Lower lobe of right lung (tissue), 2 donors: ENCODE measurements at regions not wholly inside any gene's neighbourhood (a gene's known extent, or its start where the extent isn't known, plus 50 kb on each side); places are given as distances from the start of the nearest gene placed in this dataset.

Source experiments
- ATAC-seq, 2 donors: fragments of 200-7000 bp; cut with Tn5 transposase; one replicate each; pipeline ENCODE4 v1.9.1; 2020 to 2022; ENCODE audit warnings: mild to moderate bottlenecking in 2 of 2, moderate library complexity in 2 of 2
- DNase-seq: peaks from one replicate; pipeline ENCODE4 v3.0.0-alpha.2; 2020
- H3K27ac ChIP-seq: fragments of 200-600 bp; one replicate; pipeline ENCODE4 v1.8.0; 2022
- H3K27me3 ChIP-seq: fragments of 200-600 bp; one replicate; pipeline ENCODE4 v1.8.0; 2022; ENCODE audit warnings: low read depth
- H3K36me3 ChIP-seq: fragments of 200-600 bp; one replicate; pipeline ENCODE4 v1.8.0; 2022; ENCODE audit warnings: mild to moderate bottlenecking
- H3K4me1 ChIP-seq: fragments of 200-600 bp; one replicate; pipeline ENCODE4 v1.8.0; 2022
- H3K4me3 ChIP-seq: fragments of 200-600 bp; one replicate; pipeline ENCODE4 v1.8.0; 2022; ENCODE audit warnings: mild to moderate bottlenecking
- H3K9me3 ChIP-seq: fragments of 200-600 bp; one replicate; pipeline ENCODE4 v1.8.0; 2022
- CTCF ChIP-seq: fragments of 200-600 bp; IDR thresholded peaks from one replicate; pipeline ENCODE4 v1.8.0; 2022; ENCODE audit warnings: antibody characterized with exemption, mild to moderate bottlenecking
- intact Hi-C: fragments of 100-400 bp; cut with DNase I; formaldehyde crosslinking; loops from one replicate; pipeline ENCODE4 v1.11.0; 2022
- donor health status: DM: no; HTN: yes; CAD: no; lungs with severe emphysema.

GRCh38 chr12:130101370-130101769 is 60.9 kb upstream of the FZD10 start:
- H3K4me3 ChIP-seq, result no peak overlapping the region
- DNase-seq (no peak), ATAC-seq (no peak)
- no peak overlapping the region for H3K27ac ChIP-seq
- no peaks in the 10 kb centered on the region for H3K9me3 ChIP-seq
- peaks cover 5% of the 10 kb centered on the region for H3K27me3 ChIP-seq
- no peaks in the 10 kb centered on the region for H3K36me3 ChIP-seq
- intact Hi-C loops, result no loop called here
- peaks cover 3% of the 10 kb centered on the region for H3K4me1 ChIP-seq
- TF ChIP-seq CTCF, result no peak

- intact Hi-C loops, result no loop called here
Measured at GRCh38 chr12:130102266-130102665, 60.0 kb upstream of the FZD10 start.

GRCh38 chr12:130104571-130105106 is 57.6 kb upstream of the FZD10 start:
- DNase-seq, result no peak
- H3K9me3 ChIP-seq, result peaks cover 5% of the 10 kb centered on the region
- H3K27ac ChIP-seq, result no peak overlapping the region
- no peak for ATAC-seq
- no peak overlapping the region for H3K4me3 ChIP-seq
- no peaks in the 10 kb centered on the region for H3K36me3 ChIP-seq
- peaks cover 5% of the 10 kb centered on the region for H3K27me3 ChIP-seq
- intact Hi-C loops, result no loop called here
- TF ChIP-seq CTCF, result no peak
- peaks cover 3% of the 10 kb centered on the region for H3K4me1 ChIP-seq

More at GRCh38 chr12:130102266-130102665, 60.0 kb upstream of the FZD10 start:
- Histone ChIP-seq H3K27me3 (peaks cover 5% of the 10 kb centered on the region), H3K36me3 (no peaks in the 10 kb centered on the region), H3K27ac (no peak overlapping the region), H3K4me3 (no peak overlapping the region), H3K4me1 (peaks cover 3% of the 10 kb centered on the region), H3K9me3 (no peaks in the 10 kb centered on the region)
- ATAC-seq (no peak), DNase-seq (no peak)
- TF ChIP-seq CTCF, result no peak

GRCh38 chr12:130109062-130109945 is 53.0 kb upstream of the FZD10 start:
- Histone ChIP-seq H3K4me1 (peaks cover 3% of the 10 kb centered on the region), H3K27ac (no peak overlapping the region), H3K36me3 (no peaks in the 10 kb centered on the region), H3K27me3 (peaks cover 5% of the 10 kb centered on the region), H3K4me3 (no peak overlapping the region), H3K9me3 (peaks cover 5% of the 10 kb centered on the region)
- no peak for TF ChIP-seq CTCF
- ATAC-seq (no peak), DNase-seq (no peak)
- intact Hi-C loops, result no loop called here

GRCh38 chr12:130110914-130111313 is 51.4 kb upstream of the FZD10 start:
- no peak for TF ChIP-seq CTCF
- peaks cover 5% of the 10 kb centered on the region for H3K9me3 ChIP-seq
- H3K4me1 ChIP-seq, result no peaks in the 10 kb centered on the region
- no peak overlapping the region for H3K4me3 ChIP-seq
- H3K27ac ChIP-seq, result no peak overlapping the region
- intact Hi-C loops, result no loop called here
- no peak for ATAC-seq
- H3K36me3 ChIP-seq, result no peaks in the 10 kb centered on the region
- peaks cover under 1% of the 10 kb centered on the region for H3K27me3 ChIP-seq
- DNase-seq, result no peak
